ENCODE measurements at regions not wholly inside any gene's neighbourhood (a gene's known extent, or its start where the extent isn't known, plus 50 kb on each side); places are given as distances from the start of the nearest gene placed in this dataset.

GRCh38 chr17:73758245-73758644 lies 114.0 kb upstream of the SDK2 start:
- TF ChIP-seq POLR2A (IDR thresholded peaks at IDR 0.05) (no peak), CTCF (IDR thresholded peaks at IDR 0.05) (no peak)
